ENCODE measurements at regions not wholly inside any gene's neighbourhood (a gene's known extent, or its start where the extent isn't known, plus 50 kb on each side); places are given as distances from the start of the nearest gene placed in this dataset.

GRCh38 chr10:123491364-123491763 lies 174.8 kb upstream of the GPR26 start:
- H3K79me2 ChIP-seq (ENCODE audit: insufficient read depth, low read length): no peaks in the 10 kb centered on the region
- H3K4me3 ChIP-seq (ENCODE audit: low read length, poor library complexity, severe bottlenecking): no peak overlapping the region
- no peak overlapping the region for H3K4me2 ChIP-seq (ENCODE audit: low read depth, low read length, poor library complexity, severe bottlenecking)
- H3F3A ChIP-seq (ENCODE audit: low read depth): no peaks in the 10 kb centered on the region
- H3K4me1 ChIP-seq (ENCODE audit: insufficient read depth, low read length, poor library complexity, severe bottlenecking): no peaks in the 10 kb centered on the region
- H3K9me2 ChIP-seq (replicated peaks; ENCODE audit: low read depth, low read length): no peaks in the 10 kb centered on the region
- H3K9me3 ChIP-seq (ENCODE audit: insufficient read depth, low read depth, low read length): peaks cover 4% of the 10 kb centered on the region
- no peak overlapping the region for H2AFZ ChIP-seq (ENCODE audit: low read length)
- no peak for TF ChIP-seq EZH2phosphoT487 (IDR thresholded peaks at IDR 0.05; ENCODE audit: borderline replicate concordance)
- no peak for TF ChIP-seq CTCF (conservative IDR thresholded peaks at IDR 0.05; ENCODE audit: low read length)
- H3K27me3 ChIP-seq (ENCODE audit: insufficient read depth, low read length, poor library complexity, severe bottlenecking): no peaks in the 10 kb centered on the region
- no peaks in the 10 kb centered on the region for H4K20me1 ChIP-seq (ENCODE audit: insufficient read depth, low read length, poor library complexity, severe bottlenecking)
- no peaks in the 10 kb centered on the region for H3K36me3 ChIP-seq (ENCODE audit: insufficient read depth, low read length)
- no peak overlapping the region for H3K9ac ChIP-seq (ENCODE audit: low read depth, low read length, poor library complexity, severe bottlenecking)

GRCh38 chr10:123492016-123492415 lies 174.1 kb upstream of the GPR26 start:
- Histone ChIP-seq H3K79me2 (ENCODE audit: insufficient read depth, low read length) (no peaks in the 10 kb centered on the region), H2AFZ (ENCODE audit: low read length) (no peak overlapping the region), H3K4me2 (ENCODE audit: low read depth, low read length, poor library complexity, severe bottlenecking) (no peak overlapping the region), H3K9ac (ENCODE audit: low read depth, low read length, poor library complexity, severe bottlenecking) (no peak overlapping the region), H3K4me3 (ENCODE audit: low read length, poor library complexity, severe bottlenecking) (no peak overlapping the region), H3K27me3 (ENCODE audit: insufficient read depth, low read length, poor library complexity, severe bottlenecking) (no peaks in the 10 kb centered on the region), H3F3A (ENCODE audit: low read depth) (no peaks in the 10 kb centered on the region), H3K36me3 (ENCODE audit: insufficient read depth, low read length) (no peaks in the 10 kb centered on the region), H4K20me1 (ENCODE audit: insufficient read depth, low read length, poor library complexity, severe bottlenecking) (no peaks in the 10 kb centered on the region), H3K4me1 (ENCODE audit: insufficient read depth, low read length, poor library complexity, severe bottlenecking) (no peaks in the 10 kb centered on the region), H3K9me3 (ENCODE audit: insufficient read depth, low read depth, low read length) (peaks cover 4% of the 10 kb centered on the region), H3K9me2 (replicated peaks; ENCODE audit: low read depth, low read length) (no peaks in the 10 kb centered on the region)
- TF ChIP-seq EZH2phosphoT487 (IDR thresholded peaks at IDR 0.05; ENCODE audit: borderline replicate concordance) (no peak), CTCF (conservative IDR thresholded peaks at IDR 0.05; ENCODE audit: low read length) (no peak)

GRCh38 chr10:123494301-123494808 lies 171.8 kb upstream of the GPR26 start:
- peaks cover 7% of the 10 kb centered on the region for H3K9me3 ChIP-seq (ENCODE audit: insufficient read depth, low read depth, low read length)
- no peaks in the 10 kb centered on the region for H3K4me1 ChIP-seq (ENCODE audit: insufficient read depth, low read length, poor library complexity, severe bottlenecking)
- TF ChIP-seq EZH2phosphoT487 (IDR thresholded peaks at IDR 0.05; ENCODE audit: borderline replicate concordance) (no peak), CTCF (conservative IDR thresholded peaks at IDR 0.05; ENCODE audit: low read length) (no peak)
- no peaks in the 10 kb centered on the region for H3K79me2 ChIP-seq (ENCODE audit: insufficient read depth, low read length)
- no peaks in the 10 kb centered on the region for H3K36me3 ChIP-seq (ENCODE audit: insufficient read depth, low read length)
- no peaks in the 10 kb centered on the region for H3K27me3 ChIP-seq (ENCODE audit: insufficient read depth, low read length, poor library complexity, severe bottlenecking)
- H3K4me2 ChIP-seq (ENCODE audit: low read depth, low read length, poor library complexity, severe bottlenecking): no peak overlapping the region
- no peaks in the 10 kb centered on the region for H3F3A ChIP-seq (ENCODE audit: low read depth)
- no peak overlapping the region for H3K9ac ChIP-seq (ENCODE audit: low read depth, low read length, poor library complexity, severe bottlenecking)
- H2AFZ ChIP-seq (ENCODE audit: low read length): no peak overlapping the region
- H3K9me2 ChIP-seq (replicated peaks; ENCODE audit: low read depth, low read length): no peaks in the 10 kb centered on the region
- H3K4me3 ChIP-seq (ENCODE audit: low read length, poor library complexity, severe bottlenecking): no peak overlapping the region
- H4K20me1 ChIP-seq (ENCODE audit: insufficient read depth, low read length, poor library complexity, severe bottlenecking): no peaks in the 10 kb centered on the region
